Tibial nerve (tissue), 4 donors: ENCODE measurements at regions not wholly inside any gene's neighbourhood (a gene's known extent, or its start where the extent isn't known, plus 50 kb on each side); places are given as distances from the start of the nearest gene placed in this dataset.
A peak's percentile ranks its signal among the peaks of the same experiment; 100 is the strongest.

Experiments used
- DNase-seq, 2 donors: peaks; one replicate each; pipeline ENCODE4 v3.0.0-alpha.2; 2019; ENCODE audit warnings: low spot score in 2 of 2
- H3K27ac ChIP-seq, 4 donors: fragments of 200-600 bp; sonication (generic) in 3 of 4; one replicate each; pipeline ENCODE4 v1.5.1; 2017 to 2019; ENCODE audit warnings: mild to moderate bottlenecking in 1 of 4
- H3K27me3 ChIP-seq, 2 donors: fragments of 200-600 bp; sonication (generic) in 1 of 2; one replicate each; pipeline versions ENCODE4 v1.5.1 to v1.6.0; 2017 to 2019
- H3K36me3 ChIP-seq, 3 donors: fragments of 200-600 bp; sonication (generic); one replicate each; pipeline ENCODE4 v1.5.1; 2018 to 2019
- H3K4me1 ChIP-seq, 4 donors: fragments of 200-600 bp; sonication (generic) in 3 of 4; one replicate each; pipeline ENCODE4 v1.5.1; 2017 to 2019
- H3K4me3 ChIP-seq, 4 donors: fragments of 200-600 bp; sonication (generic) in 3 of 4; one replicate each; pipeline ENCODE4 v1.5.1; 2017 to 2019; ENCODE audit warnings: mild to moderate bottlenecking in 1 of 4, moderate library complexity in 1 of 4
- H3K9me3 ChIP-seq, 4 donors: fragments of 200-600 bp; sonication (generic) in 3 of 4; one replicate each; pipeline ENCODE4 v1.5.1; 2017 to 2019
- CTCF ChIP-seq, 5 experiments: fragments of 200-600 bp in 3 of 5; fragments of 450-650 bp in 2 of 5; sonication (generic) in 3 of 5; IDR thresholded peaks; one replicate each; pipeline ENCODE4 v1.5.1; 2016 to 2019; ENCODE audit warnings: antibody characterized with exemption in 5 of 5, mild to moderate bottlenecking in 3 of 5, moderate library complexity in 2 of 5
- EP300 ChIP-seq, 2 donors: sonication (generic); formaldehyde crosslinking; IDR thresholded peaks; one replicate each; pipeline ENCODE4 v1.6.1; 2017; ENCODE audit warnings: antibody characterized with exemption in 2 of 2, mild to moderate bottlenecking in 1 of 2
- POLR2A ChIP-seq, 2 donors: fragments of 450-650 bp; IDR thresholded peaks; one replicate each; pipeline ENCODE4 v1.6.1; 2017; ENCODE audit warnings: antibody characterized with exemption in 2 of 2, mild to moderate bottlenecking in 2 of 2, moderate library complexity in 2 of 2
- WGBS, 2 donors: methylation state at CpG; one replicate each; pipeline ENCODE4 v1.1.5; 2018; 5-methylcytosine and 5-hydroxymethylcytosine counted together

GRCh38 chr2:8236391-8236790 is 445.5 kb upstream of the ID2 start:
- peaks cover 0 to 16% (median 3%) of the 10 kb centered on the region in 4 donors for H3K4me1 ChIP-seq
- no peaks in the 10 kb centered on the region for H3K36me3 ChIP-seq
- DNase-seq, result no peak
- TF ChIP-seq POLR2A (IDR thresholded peaks at IDR 0.05), result no peak
- no peak for TF ChIP-seq EP300 (IDR thresholded peaks at IDR 0.05)
- no peak for TF ChIP-seq CTCF (IDR thresholded peaks at IDR 0.05)
- H3K27me3 ChIP-seq, result no peaks in the 10 kb centered on the region
- WGBS, 2 donors, result 93 to 96% methylated on average over 2 of the region's 2 CpGs
- no peaks in the 10 kb centered on the region for H3K9me3 ChIP-seq
- no peak overlapping the region for H3K4me3 ChIP-seq
- no peak overlapping the region for H3K27ac ChIP-seq

- TF ChIP-seq CTCF (IDR thresholded peaks at IDR 0.05) (no peak), EP300 (IDR thresholded peaks at IDR 0.05) (peak in 1 of 2 donors; percentile 67), POLR2A (IDR thresholded peaks at IDR 0.05) (no peak)
- WGBS, 2 donors, result 37 to 39% methylated on average over 8 of the region's 8 CpGs
- Histone ChIP-seq H3K4me1 (peaks cover 0 to 16% (median 3%) of the 10 kb centered on the region in 4 donors), H3K36me3 (no peaks in the 10 kb centered on the region), H3K27me3 (no peaks in the 10 kb centered on the region), H3K27ac (no peak overlapping the region), H3K9me3 (no peaks in the 10 kb centered on the region), H3K4me3 (no peak overlapping the region)
- no peak for DNase-seq
Observed at GRCh38 chr2:8238521-8239230, 443.2 kb upstream of the ID2 start.

GRCh38 chr2:8239531-8240088 is 442.2 kb upstream of the ID2 start:
- no peaks in the 10 kb centered on the region for H3K27me3 ChIP-seq
- no peak for TF ChIP-seq CTCF (IDR thresholded peaks at IDR 0.05)
- TF ChIP-seq EP300 (IDR thresholded peaks at IDR 0.05), result no peak
- no peak for TF ChIP-seq POLR2A (IDR thresholded peaks at IDR 0.05)
- H3K36me3 ChIP-seq, result no peaks in the 10 kb centered on the region
- H3K9me3 ChIP-seq, result no peaks in the 10 kb centered on the region
- no peak overlapping the region for H3K27ac ChIP-seq
- H3K4me1 ChIP-seq, result peaks cover 0 to 15% (median 3%) of the 10 kb centered on the region in 4 donors
- DNase-seq, result no peak
- 52 to 65% methylated on average over 5 of the region's 5 CpGs for WGBS, 2 donors
- H3K4me3 ChIP-seq, result no peak overlapping the region

- H3K27me3 ChIP-seq, result no peaks in the 10 kb centered on the region
- H3K4me3 ChIP-seq, result no peak overlapping the region
- no peak for DNase-seq
- WGBS, 2 donors, result 58 to 60% methylated on average over 3 of the region's 3 CpGs
- peaks cover 0 to 8% (median 3%) of the 10 kb centered on the region in 4 donors for H3K4me1 ChIP-seq
- TF ChIP-seq POLR2A (IDR thresholded peaks at IDR 0.05) (no peak), EP300 (IDR thresholded peaks at IDR 0.05) (no peak), CTCF (IDR thresholded peaks at IDR 0.05) (no peak)
- H3K9me3 ChIP-seq, result no peaks in the 10 kb centered on the region
- H3K27ac ChIP-seq, result no peak overlapping the region
- no peaks in the 10 kb centered on the region for H3K36me3 ChIP-seq
Observed at GRCh38 chr2:8241317-8241716, 440.5 kb upstream of the ID2 start.

- no peak for TF ChIP-seq EP300 (IDR thresholded peaks at IDR 0.05)
- no peaks in the 10 kb centered on the region for H3K27me3 ChIP-seq
- WGBS, 2 donors, result 72 to 84% methylated on average over 2 of the region's 2 CpGs
- H3K9me3 ChIP-seq, result no peaks in the 10 kb centered on the region
- H3K36me3 ChIP-seq, result no peaks in the 10 kb centered on the region
- peak in 1 of 2 donors; percentile 36 for DNase-seq
- no peak overlapping the region for H3K27ac ChIP-seq
- H3K4me1 ChIP-seq, result peaks cover 0 to 19% (median 7%) of the 10 kb centered on the region in 4 donors
- H3K4me3 ChIP-seq, result no peak overlapping the region
Observed at GRCh38 chr2:8242739-8243138, 439.1 kb upstream of the ID2 start.
